GM12878 (cell line): ENCODE measurements at regions not wholly inside any gene's neighbourhood (a gene's known extent, or its start where the extent isn't known, plus 50 kb on each side); places are given as distances from the start of the nearest gene placed in this dataset.

Experiments
- ATAC-seq: fragments of 200-7000 bp; cut with Tn5 transposase; 3 replicates; pipeline ENCODE4 v1.9.1; 2020; ENCODE audit warnings: mild to moderate bottlenecking, moderate library complexity
- BruUV-seq: library from RNA; stranded (reverse); fragments of 400-500 nt; replicated peaks from 2 replicates; lab custom pipeline; 2021; lab: Mats Ljungman, UMichigan
- CTCF ChIA-PET: fragments of 300-600 bp; sonication (Branson Sonifier 250); formaldehyde crosslinking; extraction: SDS; loops from one replicate; lab custom pipeline; 2021; ENCODE audit warnings: inconsistent platforms; lab: Yijun Ruan, JAX
- POLR2A ChIA-PET: fragments of 350-600 bp; formaldehyde crosslinking; extraction: SDS; loops from one replicate; lab custom pipeline; 2021; ENCODE audit warnings: inconsistent platforms; lab: Charles Lee
- RAD21 ChIA-PET: fragments of 300-600 bp; sonication (Branson Sonifier 250); formaldehyde crosslinking; loops from one replicate; lab custom pipeline; 2023; ENCODE audit warnings: antibody characterized with exemption; ENCODE audit not compliant: unreplicated experiment; lab: Charles Lee
- SMC1A ChIA-PET: fragments of 300-600 bp; sonication (Branson Sonifier 250); formaldehyde crosslinking; loops from one replicate; lab custom pipeline; 2023; ENCODE audit not compliant: unreplicated experiment, uncharacterized antibody; lab: Charles Lee
- DNase-seq: peaks from one replicate; pipeline ENCODE4 v3.0.0-alpha.2; 2011; ENCODE audit warnings: low read depth, low spot score
- FAIRE-seq: peaks from 3 replicates; lab custom pipeline; 2011; peaks lifted over from hg19 to GRCh38; lab: Jason Lieb, UNC
- H2AFZ ChIP-seq: 2 replicates; pipeline ENCODE4 v1.6.0; 2011; ENCODE audit warnings: low read depth, low read length, control low read depth; ENCODE audit not compliant: control insufficient read depth
- H3K27ac ChIP-seq: 2 replicates; pipeline ENCODE4 v1.5.1; 2011; ENCODE audit warnings: control low read depth; ENCODE audit not compliant: control insufficient read depth, insufficient read depth
- H3K27me3 ChIP-seq, 2 experiments: replicated peaks in 1 of 2; 2 replicates each; pipeline versions ENCODE4 v1.6.0 to v1.6.1; 2011; ENCODE audit warnings: low read length in 1 of 2; ENCODE audit not compliant: control insufficient read depth in 2 of 2, insufficient read depth in 2 of 2
- H3K36me3 ChIP-seq, 2 experiments: 2 replicates each; pipeline ENCODE4 v1.5.1; 2011; ENCODE audit warnings: low read length in 1 of 2; ENCODE audit not compliant: control insufficient read depth in 2 of 2, insufficient read depth in 2 of 2
- H3K4me1 ChIP-seq: 2 replicates; pipeline ENCODE4 v1.6.1; 2011; ENCODE audit warnings: mild to moderate bottlenecking, low read length, moderate library complexity, mixed read lengths; ENCODE audit not compliant: control insufficient read depth, insufficient read depth
- H3K4me2 ChIP-seq: 2 replicates; pipeline ENCODE4 v1.6.0; 2011; ENCODE audit warnings: control low read depth; ENCODE audit not compliant: control insufficient read depth, insufficient read depth
- H3K4me3 ChIP-seq: fragments of 200-600 bp; sonication (generic); 2 replicates; pipeline ENCODE4 v1.5.1; 2016
- H3K79me2 ChIP-seq: 2 replicates; pipeline ENCODE4 v1.6.0; 2011; ENCODE audit warnings: low read length; ENCODE audit not compliant: control insufficient read depth, insufficient read depth
- H3K9ac ChIP-seq: 2 replicates; pipeline ENCODE4 v1.8.0; 2011; ENCODE audit warnings: low read length, control low read depth, mixed read lengths; ENCODE audit not compliant: control insufficient read depth, insufficient read depth
- H3K9me3 ChIP-seq: replicated peaks from 3 replicates; pipeline ENCODE4 v1.5.1; 2011; ENCODE audit warnings: mild to moderate bottlenecking, low read length; ENCODE audit not compliant: control insufficient read depth, insufficient read depth
- H4K20me1 ChIP-seq: 2 replicates; pipeline ENCODE4 v1.6.0; 2011; ENCODE audit not compliant: control insufficient read depth, insufficient read depth
- GATAD2B ChIP-seq: fragments of 450-650 bp; conservative IDR thresholded peaks from 2 replicates; pipeline ENCODE4 v1.6.1; 2017; ENCODE audit warnings: low read depth, mild to moderate bottlenecking, moderate library complexity
- JUNB ChIP-seq: IDR thresholded peaks from 2 replicates; pipeline ENCODE4 v1.6.1; 2016; ENCODE audit warnings: antibody characterized with exemption, mild to moderate bottlenecking
- MEF2A ChIP-seq: IDR thresholded peaks from 2 replicates; pipeline ENCODE4 v1.6.1; 2011; ENCODE audit warnings: low read depth, mild to moderate bottlenecking, low read length, moderate library complexity; ENCODE audit not compliant: insufficient read depth
- MTA2 ChIP-seq: fragments of 450-650 bp; IDR thresholded peaks from 2 replicates; pipeline ENCODE4 v1.6.1; 2016; ENCODE audit warnings: low read depth, mild to moderate bottlenecking, moderate library complexity
- NFIC ChIP-seq: IDR thresholded peaks from 2 replicates; pipeline ENCODE4 v1.6.1; 2012; ENCODE audit warnings: low read depth, mild to moderate bottlenecking, inconsistent platforms, low read length, moderate library complexity
- PKNOX1 ChIP-seq: fragments of 450-650 bp; IDR thresholded peaks from 2 replicates; pipeline ENCODE4 v1.6.1; 2016; ENCODE audit warnings: mild to moderate bottlenecking
- POU2F2 ChIP-seq: IDR thresholded peaks from 3 replicates; pipeline ENCODE4 v1.6.1; 2011; ENCODE audit warnings: low read depth, mild to moderate bottlenecking, low read length, borderline replicate concordance
- RUNX3 ChIP-seq: IDR thresholded peaks from 2 replicates; pipeline ENCODE4 v1.6.1; 2012; ENCODE audit warnings: low read length, inconsistent platforms
- SMC3 ChIP-seq: IDR thresholded peaks from 2 replicates; pipeline ENCODE4 v1.6.1; 2011; ENCODE audit warnings: low read length, improper control_type of control experiment, borderline replicate concordance
- SPI1 ChIP-seq: IDR thresholded peaks from 2 replicates; pipeline ENCODE4 v1.6.1; 2011; ENCODE audit warnings: low read depth, mild to moderate bottlenecking, low read length, moderate library complexity, borderline replicate concordance; ENCODE audit not compliant: insufficient read depth
- ZNF207 ChIP-seq: fragments of 450-650 bp; IDR thresholded peaks from 2 replicates; pipeline ENCODE4 v1.6.1; 2014; ENCODE audit warnings: antibody characterized with exemption, mild to moderate bottlenecking, borderline replicate concordance
- ZNF217 ChIP-seq: fragments of 450-650 bp; IDR thresholded peaks from 2 replicates; pipeline ENCODE4 v1.6.1; 2017; ENCODE audit warnings: antibody characterized with exemption, mild to moderate bottlenecking
- WGBS: methylation state at CpG from one replicate; pipeline ENCODE4 v1.1.6; 2016; ENCODE audit warnings: low lambda C conversion rate; ENCODE audit not compliant: insufficient replicate concordance, insufficient coverage; ENCODE audit errors: missing lambda C conversion rate; 5-methylcytosine and 5-hydroxymethylcytosine counted together
- in situ Hi-C: fragments of 300-500 bp; cut with MboI; formaldehyde crosslinking; loops from 9 replicates; pipeline ENCODE4 v1.14.3; 2018; ENCODE audit warnings: mixed read lengths
- intact Hi-C: fragments of 100-400 bp; cut with micrococcal nuclease; formaldehyde crosslinking; loops from one replicate; pipeline ENCODE4 v1.14.2; 2022; ENCODE audit not compliant: unreplicated experiment
- TF ChIP-seq, protein P1 (sequence below): IDR thresholded peaks from 2 replicates; pipeline ENCODE4 v1.6.1; 2012; ENCODE audit warnings: low read length, inconsistent platforms

DNA sequence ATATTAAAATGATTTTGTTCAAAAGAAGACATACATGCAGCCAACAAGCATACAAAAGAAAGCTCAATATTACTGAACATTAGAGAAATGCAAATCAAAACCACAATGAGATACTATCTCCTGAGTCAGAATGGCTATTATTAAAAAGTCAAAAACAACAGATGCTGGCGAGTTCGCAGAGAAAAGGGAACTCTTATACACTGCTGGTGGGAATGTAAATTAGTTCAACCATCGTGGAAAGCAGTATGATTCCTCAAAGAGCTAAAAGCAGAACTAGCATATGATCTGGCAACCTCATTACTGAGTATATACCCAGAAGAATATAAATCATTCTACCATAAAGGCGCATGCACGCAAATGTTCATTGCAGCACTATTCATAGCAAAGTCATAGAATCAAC lies 126.0 kb upstream of the HMCN1 start:
- POLR2A ChIA-PET = no interaction called here
- in situ Hi-C loops = no loop called here
- WGBS = 32% methylated on average over 5 of the region's 5 CpGs

More for the DNA sequence above, 126.0 kb upstream of the HMCN1 start:
- no peak overlapping the region for H3K27ac ChIP-seq
- no peak overlapping the region for H2AFZ ChIP-seq
- H3K9ac ChIP-seq = no peak overlapping the region
- FAIRE-seq (no peak), ATAC-seq (peak; percentile 47), DNase-seq (peak; percentile 19)
- H3K4me2 ChIP-seq = no peak overlapping the region
- H4K20me1 ChIP-seq = no peaks in the 10 kb centered on the region
- intact Hi-C loops = no loop called here
- no peaks in the 10 kb centered on the region for H3K36me3 ChIP-seq
- SMC1A ChIA-PET = interaction anchor here (0.8 kb wide), 1 partner anchor 50 kb away, joined by 3 read pairs; no protein-coding TSS in a partner anchor
- no peaks in the 10 kb centered on the region for H3K27me3 ChIP-seq
- no peaks in the 10 kb centered on the region for H3K9me3 ChIP-seq
- RAD21 ChIA-PET = no interaction called here
- CTCF ChIA-PET = interaction anchor here (0.6 to 3.5 kb wide), 2 partner anchors 13 to 16 kb away, joined by 3 to 14 read pairs; no protein-coding TSS in a partner anchor
- H3K4me3 ChIP-seq = no peak overlapping the region
- no peak for TF ChIP-seq SMC3
- peak; percentile 53; the same call in 1 of the 2 replicates for TF ChIP-seq ZNF217
- no peak for TF ChIP-seq GATAD2B
- no peak for TF ChIP-seq PKNOX1
- TF ChIP-seq, protein P1, sequence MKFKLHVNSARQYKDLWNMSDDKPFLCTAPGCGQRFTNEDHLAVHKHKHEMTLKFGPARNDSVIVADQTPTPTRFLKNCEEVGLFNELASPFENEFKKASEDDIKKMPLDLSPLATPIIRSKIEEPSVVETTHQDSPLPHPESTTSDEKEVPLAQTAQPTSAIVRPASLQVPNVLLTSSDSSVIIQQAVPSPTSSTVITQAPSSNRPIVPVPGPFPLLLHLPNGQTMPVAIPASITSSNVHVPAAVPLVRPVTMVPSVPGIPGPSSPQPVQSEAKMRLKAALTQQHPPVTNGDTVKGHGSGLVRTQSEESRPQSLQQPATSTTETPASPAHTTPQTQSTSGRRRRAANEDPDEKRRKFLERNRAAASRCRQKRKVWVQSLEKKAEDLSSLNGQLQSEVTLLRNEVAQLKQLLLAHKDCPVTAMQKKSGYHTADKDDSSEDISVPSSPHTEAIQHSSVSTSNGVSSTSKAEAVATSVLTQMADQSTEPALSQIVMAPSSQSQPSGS = 0 out of 2 replicates have a peak, but pooled peaks have one; percentile 22
- TF ChIP-seq JUNB = peak; percentile 10; the same call in 1 of the 2 replicates
- TF ChIP-seq NFIC = 0 out of 2 replicates have a peak, but pooled peaks have one; percentile 23
- peak; percentile 38; the same call in 1 of the 2 replicates for TF ChIP-seq RUNX3
- TF ChIP-seq POU2F2 = peak; percentile 51; the same call in 1 of the 3 replicates
- TF ChIP-seq MTA2 = peak; percentile 19; the same call in 1 of the 2 replicates
- TF ChIP-seq ZNF207 = no peak
- TF ChIP-seq SPI1 = peak; percentile 21; the same call in 1 of the 2 replicates
- 0 out of 2 replicates have a peak, but pooled peaks have one; percentile 25 for TF ChIP-seq MEF2A
- no peaks in the 10 kb centered on the region for H3K4me1 ChIP-seq
- no peaks in the 10 kb centered on the region for H3K79me2 ChIP-seq
- BruUV-seq = no TSS peak
